ENCODE measurements at regions not wholly inside any gene's neighbourhood (a gene's known extent, or its start where the extent isn't known, plus 50 kb on each side); places are given as distances from the start of the nearest gene placed in this dataset.

- no peak overlapping the region for H3K27ac ChIP-seq (ENCODE audit: insufficient read depth, low read length)
These were observed 164.6 kb downstream of the CYLD start for GRCh38 chr16:50906454-50906853.

More at GRCh38 chr16:50906454-50906853, 164.6 kb downstream of the CYLD start:
- Histone ChIP-seq H3K36me3 (ENCODE audit: control insufficient read depth, insufficient read depth, low read length) (no peaks in the 10 kb centered on the region), H2BK5ac (ENCODE audit: low read depth, low read length, poor library complexity, severe bottlenecking) (no peak overlapping the region), H2BK15ac (ENCODE audit: low read depth, low read length) (no peak overlapping the region), H2AK9ac (replicated peaks; ENCODE audit: low read depth, low read length, poor library complexity) (no peak overlapping the region), H3K56ac (ENCODE audit: extremely low read depth, insufficient read depth, low read length) (no peak overlapping the region), H2BK120ac (ENCODE audit: low read depth, low read length) (no peak overlapping the region), H4K91ac (ENCODE audit: insufficient read depth, low read depth, low read length) (no peak overlapping the region), H3K9ac (ENCODE audit: low read depth, low read length) (no peak overlapping the region), H3K4ac (ENCODE audit: low read depth, low read length) (no peak overlapping the region), H3K9me1 (ENCODE audit: insufficient read depth, low read length) (no peaks in the 10 kb centered on the region), H2AFZ (replicated peaks; ENCODE audit: low read length, poor library complexity) (no peak overlapping the region), H4K5ac (ENCODE audit: low read depth, low read length) (no peak overlapping the region), H3K4me2 (ENCODE audit: low read depth, low read length) (no peak overlapping the region), H3K79me1 (ENCODE audit: low read depth in 1 of 2, low read length in 2 of 2) (no peaks in the 10 kb centered on the region), H3K14ac (replicated peaks; ENCODE audit: low read depth, low read length) (no peak overlapping the region), H2AK5ac (ENCODE audit: low read depth, low read length) (no peak overlapping the region), H4K8ac (ENCODE audit: low read depth in 2 of 2, low read length in 2 of 2) (no peak overlapping the region), H3K27me3 (ENCODE audit: control insufficient read depth, insufficient read depth, low read length) (peaks cover 5% of the 10 kb centered on the region), H3K4me3 (ENCODE audit: insufficient read depth, low read depth, low read length) (no peak overlapping the region), H2BK20ac (ENCODE audit: low read depth, low read length) (no peak overlapping the region), H3K9me3 (ENCODE audit: control insufficient read depth, insufficient read depth, low read length) (no peaks in the 10 kb centered on the region), H3K23ac (ENCODE audit: low read depth, low read length) (no peak overlapping the region), H4K20me1 (ENCODE audit: insufficient read depth, low read length) (no peaks in the 10 kb centered on the region), H3K18ac (ENCODE audit: low read depth, low read length) (no peak overlapping the region), H3K4me1 (ENCODE audit: control insufficient read depth, insufficient read depth, low read length) (no peaks in the 10 kb centered on the region)
- CTCF ChIA-PET = no interaction called here
- dilution Hi-C loops (cut with HindIII; ENCODE audit: low sequenced_read_pairs, unreplicated experiment) (no loop called here), in situ Hi-C loops (cut with MboI; ENCODE audit: low sequenced_read_pairs) (no loop called here), intact Hi-C loops (cut with micrococcal nuclease) (no loop called here)
- no TSS peak for BruUV-seq (replicated peaks)
- ATAC-seq (ENCODE audit: low read depth) = no peak
- POLR2A ChIA-PET (ENCODE audit: unreplicated experiment) = no interaction called here
- no peak for DNase-seq
- WGBS, 2 experiments (ENCODE audit: extremely low coverage in 2 of 2, insufficient read length in 1 of 2) = 20% methylated on average over 1 of the region's 10 CpGs; no CpG with 5 or more reads in 1 of the 2 experiments
- no peak for TF ChIP-seq RAD21 (IDR thresholded peaks at IDR 0.05; ENCODE audit: low read length)
- no peak for TF ChIP-seq CHD1 (IDR thresholded peaks at IDR 0.05; ENCODE audit: low read depth, low read length)
- TF ChIP-seq BHLHE40 (IDR thresholded peaks at IDR 0.05; ENCODE audit: low read depth, low read length) = no peak
- TF ChIP-seq, protein P1, sequence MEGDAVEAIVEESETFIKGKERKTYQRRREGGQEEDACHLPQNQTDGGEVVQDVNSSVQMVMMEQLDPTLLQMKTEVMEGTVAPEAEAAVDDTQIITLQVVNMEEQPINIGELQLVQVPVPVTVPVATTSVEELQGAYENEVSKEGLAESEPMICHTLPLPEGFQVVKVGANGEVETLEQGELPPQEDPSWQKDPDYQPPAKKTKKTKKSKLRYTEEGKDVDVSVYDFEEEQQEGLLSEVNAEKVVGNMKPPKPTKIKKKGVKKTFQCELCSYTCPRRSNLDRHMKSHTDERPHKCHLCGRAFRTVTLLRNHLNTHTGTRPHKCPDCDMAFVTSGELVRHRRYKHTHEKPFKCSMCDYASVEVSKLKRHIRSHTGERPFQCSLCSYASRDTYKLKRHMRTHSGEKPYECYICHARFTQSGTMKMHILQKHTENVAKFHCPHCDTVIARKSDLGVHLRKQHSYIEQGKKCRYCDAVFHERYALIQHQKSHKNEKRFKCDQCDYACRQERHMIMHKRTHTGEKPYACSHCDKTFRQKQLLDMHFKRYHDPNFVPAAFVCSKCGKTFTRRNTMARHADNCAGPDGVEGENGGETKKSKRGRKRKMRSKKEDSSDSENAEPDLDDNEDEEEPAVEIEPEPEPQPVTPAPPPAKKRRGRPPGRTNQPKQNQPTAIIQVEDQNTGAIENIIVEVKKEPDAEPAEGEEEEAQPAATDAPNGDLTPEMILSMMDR (conservative IDR thresholded peaks at IDR 0.05; ENCODE audit: low read depth, low read length) = no peak
- no peak for TF ChIP-seq RCOR1 (IDR thresholded peaks at IDR 0.05; ENCODE audit: insufficient replicate concordance, low read length)
- no peak for TF ChIP-seq SMC3 (IDR thresholded peaks at IDR 0.05; ENCODE audit: low read depth, low read length)
- TF ChIP-seq NFE2L2 (IDR thresholded peaks at IDR 0.05; ENCODE audit: low read depth, low read length) = no peak
- TF ChIP-seq MAZ (IDR thresholded peaks at IDR 0.05; ENCODE audit: borderline replicate concordance, low read depth, low read length) = no peak
- TF ChIP-seq POLR2A (IDR thresholded peaks at IDR 0.05; ENCODE audit: low read depth, low read length) = no peak
- TF ChIP-seq MXI1 (IDR thresholded peaks at IDR 0.05; ENCODE audit: borderline replicate concordance, low read depth, low read length) = no peak
- TF ChIP-seq USF2 (IDR thresholded peaks at IDR 0.05; ENCODE audit: low read depth, low read length) = no peak
- TF ChIP-seq MAFK (IDR thresholded peaks at IDR 0.05; ENCODE audit: low read depth, low read length) = no peak
- no peak for TF ChIP-seq CEBPB (IDR thresholded peaks at IDR 0.05; ENCODE audit: low read depth, low read length)
- no peak for TF ChIP-seq ELK1 (IDR thresholded peaks at IDR 0.05; ENCODE audit: borderline replicate concordance, low read depth, low read length)

Measured in IMR-90 (cell line).